Stimulated activated CD4-positive, alpha-beta T cell treated with anti-CD3 and anti-CD28 coated beads, Interleukin-12 subunit alpha, Interleukin-12 subunit beta, amount 100 ng/mL, for 48 hours (primary cell): ENCODE measurements at regions not wholly inside any gene's neighbourhood (a gene's known extent, or its start where the extent isn't known, plus 50 kb on each side); places are given as distances from the start of the nearest gene placed in this dataset.
"Not testable (repeated sequence)": the region's sequence is repeated elsewhere in the genome, so short reads cannot be mapped to it uniquely, and the experiment has no call there.

Experiments
- DNase-seq, 3 donors: peaks; one replicate each; pipeline ENCODE4 v3.0.0-alpha.2; 2020; ENCODE audit warnings: low read depth in 2 of 3, low spot score in 1 of 3

DNA sequence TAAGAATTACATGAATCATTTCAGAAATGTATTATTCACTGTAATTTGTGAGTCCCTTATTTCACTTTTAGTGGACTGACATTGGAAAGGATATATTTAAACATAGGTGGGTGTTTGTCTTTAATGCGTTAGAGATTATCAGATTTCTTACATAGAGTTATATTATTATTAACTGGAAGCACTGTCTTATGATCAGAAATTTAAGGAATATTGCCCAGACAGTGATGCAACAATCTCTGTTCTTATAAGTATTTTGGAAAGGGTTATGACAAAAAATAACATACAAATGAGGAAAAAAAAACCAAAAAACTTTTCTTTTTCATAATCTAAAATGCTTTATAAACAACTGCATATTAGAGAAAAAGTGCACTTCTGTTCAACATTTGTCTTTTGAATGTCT is 836.6 kb downstream of the SLC6A15 start:
- DNase-seq: no peak

DNA sequence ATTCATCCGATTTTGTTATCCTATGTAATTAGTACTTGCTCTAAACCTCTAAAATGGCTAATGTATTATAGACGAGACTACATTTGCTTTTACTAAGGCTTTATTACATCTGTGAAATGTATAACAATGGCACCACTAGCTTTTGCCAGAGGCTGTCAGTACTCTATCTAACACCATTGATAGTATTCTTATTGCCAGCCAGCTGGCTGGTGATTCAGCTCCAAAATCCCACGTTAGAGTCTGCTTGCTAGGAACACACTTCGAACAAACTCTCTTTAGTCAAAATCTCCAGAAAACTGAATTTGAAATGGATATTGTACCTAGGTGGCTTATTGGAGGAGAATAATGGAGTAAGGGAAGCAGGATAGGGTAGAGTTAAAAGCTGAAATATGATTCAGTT is 839.2 kb downstream of the SLC6A15 start:
- no peak for DNase-seq

DNA sequence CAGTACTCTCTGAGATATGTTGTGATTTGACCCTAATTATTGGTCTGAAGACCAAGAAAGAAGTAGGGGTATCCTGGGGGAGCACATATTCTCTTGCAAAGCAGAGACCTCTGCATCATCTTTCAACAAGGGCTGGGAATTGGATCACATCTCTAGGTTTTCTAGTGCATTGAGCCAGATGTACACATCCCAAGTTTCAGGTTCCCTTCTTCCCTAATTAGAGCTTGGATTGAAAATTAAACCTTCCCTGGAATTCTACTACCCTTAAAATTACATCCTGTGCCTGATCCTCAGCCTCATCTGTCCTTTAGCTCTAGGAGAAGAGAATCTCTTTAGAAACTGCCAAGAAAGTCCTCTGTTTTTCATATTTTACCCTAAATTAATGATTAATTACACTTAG is 839.6 kb downstream of the SLC6A15 start:
- no peak for DNase-seq

DNA sequence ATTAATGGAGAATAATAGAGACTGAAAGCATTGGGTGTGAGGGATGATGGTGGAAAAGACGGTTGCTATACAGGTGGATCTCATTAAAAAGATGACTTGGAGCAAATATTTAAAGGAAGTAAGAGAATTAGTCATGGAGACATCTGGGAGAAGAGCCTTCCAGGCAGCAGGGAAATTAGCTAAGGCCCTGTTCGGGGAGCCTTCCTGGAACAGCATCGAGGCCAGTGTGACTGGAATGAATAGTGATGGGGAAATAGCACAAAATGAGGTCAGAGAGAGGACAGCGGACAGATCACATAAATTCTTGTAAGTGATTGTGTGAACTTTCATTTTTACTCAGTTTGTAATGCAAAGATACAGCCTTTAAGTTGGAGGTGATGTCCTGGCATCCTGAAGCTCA is 842.3 kb downstream of the SLC6A15 start:
- no peak for DNase-seq

DNA sequence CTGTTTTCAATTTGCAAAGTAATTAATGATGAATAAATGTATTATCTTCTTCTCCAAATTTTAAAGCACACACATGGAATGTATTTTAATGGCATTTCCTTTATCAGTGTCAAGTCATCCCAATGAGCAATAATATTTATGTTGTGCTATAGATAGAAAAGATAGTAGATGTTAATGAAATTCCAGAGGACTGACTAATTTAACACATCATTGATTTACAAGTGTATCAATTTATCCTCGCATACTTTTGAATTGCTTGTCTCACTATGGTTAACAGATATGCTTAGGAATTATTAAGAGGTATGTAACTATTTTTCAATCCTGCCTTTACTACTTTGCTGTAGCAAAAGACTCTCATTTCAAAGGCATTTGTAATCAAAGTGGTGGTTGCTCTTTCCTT is 842.9 kb downstream of the SLC6A15 start:
- no peak for DNase-seq

DNA sequence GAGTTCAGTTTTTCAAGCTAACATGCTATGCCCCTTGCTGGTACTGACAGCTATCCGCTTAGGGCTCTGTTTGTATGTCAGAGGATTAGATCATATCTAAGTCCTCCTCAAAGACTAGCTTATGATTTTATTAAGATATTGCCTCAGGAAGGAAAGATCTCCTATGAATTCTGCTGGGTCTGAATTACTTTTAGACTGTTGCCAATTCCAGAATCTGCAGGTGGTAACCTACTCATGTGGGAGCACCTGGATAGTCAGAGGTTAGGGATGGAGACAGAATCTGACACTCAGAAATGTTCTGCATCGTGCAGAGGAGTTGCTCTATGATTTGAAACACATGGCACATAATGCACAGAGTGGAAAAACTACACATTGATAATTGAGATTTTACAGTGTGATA is 843.4 kb downstream of the SLC6A15 start:
- no peak for DNase-seq

DNA sequence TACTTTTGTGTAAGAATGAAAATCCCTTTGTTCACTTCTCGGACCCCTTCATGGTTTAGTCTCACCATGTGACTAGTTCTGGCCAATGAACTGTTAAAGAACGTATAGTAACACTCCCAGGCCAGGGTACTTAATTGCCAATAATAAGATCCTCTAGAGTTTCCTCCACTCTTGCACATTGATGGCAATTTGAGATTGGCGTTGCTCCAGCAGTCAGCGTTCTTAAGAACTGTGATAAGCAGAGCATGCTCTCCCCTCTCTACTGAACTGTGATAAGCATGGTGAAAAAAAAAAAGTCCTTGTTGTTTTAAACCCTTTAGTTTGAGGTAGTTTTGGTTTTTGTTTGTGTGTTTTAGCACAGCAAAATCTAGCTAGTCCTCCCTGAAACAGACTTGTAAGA is 854.5 kb downstream of the SLC6A15 start:
- DNase-seq: no peak

DNA sequence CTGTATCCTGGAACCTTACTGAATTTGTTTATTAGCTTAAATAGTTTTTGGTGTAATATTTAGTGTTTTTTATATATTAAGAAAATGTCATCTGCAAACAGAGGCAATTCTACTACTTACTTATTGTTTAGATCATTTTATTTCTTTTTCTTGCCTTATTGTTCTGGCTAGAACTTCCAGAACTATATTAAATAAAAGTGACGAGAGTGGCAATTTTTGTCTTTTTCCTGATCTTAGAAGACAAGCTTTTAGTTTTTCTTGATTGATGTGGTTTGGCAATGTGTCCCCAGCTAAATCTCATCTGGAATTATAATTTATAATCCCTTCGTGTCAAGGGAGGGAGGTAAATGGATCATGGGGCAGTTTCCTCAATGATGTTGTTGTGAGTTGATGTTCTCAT is 857.8 kb downstream of the SLC6A15 start:
- no peak for DNase-seq

DNA sequence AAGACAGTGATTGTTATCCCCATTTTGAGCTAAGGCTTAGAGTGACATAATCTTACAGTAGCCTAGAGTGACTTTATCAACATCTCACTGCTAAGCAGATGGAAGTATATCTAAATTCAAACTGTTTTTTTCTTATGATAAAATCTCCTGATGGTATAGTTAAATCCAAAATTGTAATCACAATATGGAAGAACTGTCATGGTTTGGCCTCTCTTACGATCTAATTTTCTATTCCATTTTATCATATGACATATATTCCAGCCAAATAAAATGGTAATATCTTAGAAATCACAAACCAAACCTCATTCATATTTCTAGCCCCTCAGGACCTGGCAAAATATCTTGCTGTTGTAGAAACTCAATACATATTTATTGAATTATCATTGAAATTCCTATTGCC is 864.7 kb downstream of the SLC6A15 start:
- DNase-seq: no peak

DNA sequence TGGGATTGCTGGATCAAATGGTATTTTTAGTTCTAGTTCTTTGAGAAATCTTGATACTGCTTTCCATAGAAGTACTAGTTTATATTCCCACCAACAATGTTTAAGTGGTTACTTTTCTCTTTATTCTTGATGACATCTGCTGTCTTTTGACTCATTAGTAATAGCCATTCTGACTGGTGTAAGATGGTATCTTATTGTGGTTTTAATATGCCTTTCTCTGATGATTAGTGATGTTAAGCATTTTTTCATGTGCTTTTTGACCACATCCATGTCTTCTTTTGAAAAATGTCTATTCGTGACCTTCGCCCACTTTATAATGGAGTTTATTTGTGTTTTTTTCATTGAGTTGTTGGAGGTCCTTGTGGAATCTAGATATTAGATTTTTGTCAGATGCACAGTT is 865.7 kb downstream of the SLC6A15 start:
- DNase-seq: no peak

DNA sequence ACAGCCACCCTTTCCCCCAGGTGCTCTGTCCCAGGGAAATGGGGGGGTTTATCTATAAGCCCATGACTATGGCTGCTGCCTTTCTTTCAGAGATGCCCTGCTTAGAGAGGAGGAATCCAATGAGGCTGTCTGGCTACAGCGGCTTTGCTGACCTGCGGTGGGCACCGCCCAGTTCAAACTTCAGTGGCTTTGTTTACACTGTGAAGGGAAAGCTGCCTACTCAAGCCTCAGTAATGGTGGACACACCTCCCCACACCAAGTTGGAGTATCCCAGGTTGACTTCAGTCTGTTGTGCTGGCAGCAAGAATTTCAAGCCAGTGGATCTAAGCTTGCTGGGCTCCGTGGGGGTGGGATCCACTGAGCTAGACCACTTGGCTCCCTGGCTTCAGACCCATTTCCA is 869.2 kb downstream of the SLC6A15 start:
- no peak for DNase-seq

DNA sequence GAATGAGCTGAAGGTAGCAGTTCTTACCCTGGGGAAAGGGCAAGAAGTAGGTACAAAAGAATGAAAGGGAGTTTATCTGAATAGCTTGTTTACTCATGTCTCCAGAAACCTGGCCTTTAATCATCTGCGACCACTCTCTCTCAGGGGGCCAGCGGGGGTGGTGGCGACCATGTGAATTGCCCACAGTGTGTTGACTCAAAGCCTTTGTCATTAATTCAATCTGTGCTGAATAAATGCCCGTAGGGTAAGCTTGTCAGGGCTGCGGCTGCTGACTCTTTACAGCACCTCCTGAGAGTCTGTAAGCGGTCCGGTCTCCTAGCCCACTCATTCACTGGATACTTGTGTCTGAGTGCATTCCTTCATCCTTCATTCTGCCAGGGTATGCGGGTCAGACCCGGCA is 874.4 kb downstream of the SLC6A15 start:
- no peak for DNase-seq

DNA sequence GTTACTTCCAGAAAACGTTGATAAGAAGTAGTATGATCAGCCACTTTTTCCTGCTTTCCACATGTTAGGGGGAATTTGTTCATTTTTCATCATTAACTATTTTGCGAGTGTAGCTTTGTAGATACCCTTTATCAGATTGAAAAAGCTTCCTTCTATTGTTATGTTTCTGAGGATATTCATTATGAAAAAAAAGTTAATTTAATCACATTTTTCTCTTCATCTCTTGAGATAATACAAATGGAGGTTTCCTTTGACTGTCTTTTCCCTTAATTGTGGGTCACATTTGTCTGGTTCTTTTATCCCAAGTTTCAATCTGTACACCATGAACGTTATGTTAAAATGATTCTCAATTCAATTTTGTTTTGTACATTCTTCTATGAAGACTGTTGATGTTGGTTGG is 875.7 kb downstream of the SLC6A15 start:
- DNase-seq: no peak

DNA sequence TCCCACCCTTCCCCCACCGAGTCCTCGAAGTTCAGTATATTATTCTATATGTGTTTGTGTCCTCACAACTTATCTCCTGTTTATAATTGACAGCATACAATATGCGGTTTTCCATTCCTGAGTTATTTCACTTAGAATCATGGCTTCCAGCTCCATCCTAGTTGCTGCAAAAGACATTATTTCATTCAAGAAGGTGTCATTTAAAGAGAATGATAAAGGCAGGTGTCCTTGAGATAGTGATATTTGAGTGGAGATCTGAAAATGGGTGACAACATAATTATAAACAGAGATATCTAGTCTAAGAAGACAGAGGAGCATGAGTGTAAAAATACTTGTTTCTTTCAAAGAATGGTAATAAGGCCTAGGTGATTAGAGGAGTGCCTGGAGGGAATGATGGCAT is 876.8 kb downstream of the SLC6A15 start:
- no peak for DNase-seq

DNA sequence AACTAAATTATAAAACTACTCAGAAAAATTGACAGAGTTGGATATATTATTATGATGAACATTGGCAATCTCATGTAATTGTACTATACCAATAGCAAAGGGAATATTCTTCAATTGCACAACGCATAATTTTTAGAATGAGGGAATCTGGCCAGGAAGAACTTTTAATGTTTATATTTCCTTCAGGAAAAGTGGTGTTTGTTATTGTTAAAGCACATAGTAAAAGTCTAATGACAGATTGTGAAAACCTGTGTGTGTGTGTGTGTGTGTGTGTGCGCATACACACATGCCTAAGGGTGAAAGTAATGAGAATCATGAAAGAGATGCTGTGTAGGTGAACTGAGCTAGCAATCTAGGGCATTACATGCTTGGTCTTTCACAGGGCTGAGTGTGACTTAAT is 877.7 kb downstream of the SLC6A15 start:
- DNase-seq: no peak

DNA sequence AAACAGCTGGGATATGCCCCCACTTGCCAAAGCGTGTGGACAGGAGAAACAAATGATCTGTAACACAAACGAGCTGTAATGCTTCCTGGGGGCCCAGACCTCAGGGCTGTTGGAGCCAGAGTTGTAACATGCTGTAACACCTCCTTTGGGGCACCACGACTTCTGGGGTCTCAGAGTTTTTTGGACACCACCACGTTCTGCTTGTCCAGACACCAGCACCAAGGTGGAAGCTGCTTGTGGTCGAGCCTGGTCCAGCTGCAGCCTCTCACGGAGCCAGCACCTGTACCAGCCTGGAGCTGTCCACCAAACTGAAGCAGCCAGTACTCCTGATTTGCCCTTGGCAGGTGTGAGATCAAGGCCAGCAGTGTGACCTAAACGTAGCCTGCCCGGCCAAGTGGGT is 879.4 kb downstream of the SLC6A15 start:
- no peak for DNase-seq

DNA sequence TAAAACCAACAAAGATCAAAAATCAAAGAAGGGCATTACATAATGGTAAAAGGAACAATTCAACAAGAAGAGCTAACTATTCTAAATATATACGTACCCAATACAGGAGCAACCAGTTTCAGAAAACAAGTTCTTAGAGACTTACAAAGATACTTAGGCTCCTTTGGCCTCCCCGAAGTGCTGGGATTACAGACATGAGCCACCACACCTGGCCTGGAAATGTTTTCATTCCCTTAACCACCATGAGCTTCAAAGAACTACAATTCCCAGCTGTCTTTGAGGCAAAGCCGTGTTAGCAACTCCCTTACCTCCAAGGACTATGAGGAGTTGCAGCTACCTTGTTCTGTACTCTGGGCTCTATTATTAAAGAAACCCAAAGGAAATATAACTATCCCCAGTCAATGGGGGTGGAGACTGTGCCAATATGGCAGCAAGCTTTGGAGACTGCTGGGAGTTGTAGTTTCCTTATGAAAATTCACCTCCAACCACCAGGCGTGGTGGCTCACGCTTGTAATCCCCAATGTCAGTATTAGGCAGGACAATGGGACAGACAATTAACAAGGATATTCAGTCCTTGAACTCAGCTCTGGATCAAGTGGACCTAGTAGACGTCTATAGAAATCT is 893.9 kb downstream of the SLC6A15 start:
- DNase-seq: not testable (repeated sequence)

DNA sequence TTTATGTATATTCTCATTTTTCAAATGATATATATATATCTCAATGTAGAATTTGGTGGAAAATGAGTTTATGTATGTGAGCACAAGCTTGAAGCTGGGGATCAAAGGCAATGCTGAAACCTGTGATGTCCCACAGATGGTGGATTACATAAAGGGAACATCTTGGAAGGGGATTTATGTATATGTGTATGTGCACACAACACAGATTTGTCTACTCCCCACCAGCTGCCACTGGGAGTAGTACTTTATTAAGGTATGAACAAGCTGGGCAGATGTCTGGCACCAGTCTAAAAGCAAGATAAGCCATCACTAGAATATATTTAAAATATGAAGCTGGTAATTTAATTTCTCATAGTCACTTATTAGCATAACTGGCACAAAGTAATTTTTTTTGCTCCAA is 895.6 kb downstream of the SLC6A15 start:
- no peak for DNase-seq

DNA sequence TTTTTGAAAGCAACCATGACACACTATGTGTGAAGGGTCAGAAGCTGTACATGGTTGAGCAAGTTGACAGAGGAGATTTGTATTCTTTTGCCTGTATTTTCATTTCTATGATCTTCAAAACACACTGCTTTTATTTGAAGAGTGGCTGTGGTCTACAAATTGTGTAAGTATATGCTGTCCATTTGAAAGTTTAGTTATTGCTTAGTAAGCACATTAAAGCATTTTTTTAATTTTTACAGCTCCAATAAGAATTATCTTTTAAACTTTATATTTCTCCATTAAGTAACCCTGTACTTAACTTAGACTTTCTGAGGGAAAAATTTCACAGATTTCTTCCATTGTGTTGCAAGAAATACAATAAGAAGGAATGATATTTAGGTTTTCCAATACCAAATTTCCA is 915.2 kb downstream of the SLC6A15 start:
- DNase-seq: no peak

DNA sequence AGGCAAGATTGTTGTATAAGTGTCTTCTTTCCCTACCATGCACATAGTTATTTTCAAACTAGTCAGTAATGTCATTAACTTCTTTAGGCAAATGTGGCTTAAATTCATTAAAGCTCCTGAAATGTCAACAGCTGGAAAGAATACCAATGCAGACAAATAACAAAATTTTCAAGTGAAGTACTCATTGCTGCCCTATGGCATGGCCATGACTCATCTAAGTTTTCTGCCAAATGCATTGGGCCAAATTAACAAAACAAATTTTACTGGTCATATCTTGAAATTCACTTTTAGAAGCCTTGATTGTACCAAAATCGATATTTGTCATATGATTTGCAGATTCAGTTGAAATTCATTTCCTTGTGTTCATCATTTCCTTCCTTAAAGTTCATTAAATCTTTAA is 915.9 kb downstream of the SLC6A15 start:
- no peak for DNase-seq

DNA sequence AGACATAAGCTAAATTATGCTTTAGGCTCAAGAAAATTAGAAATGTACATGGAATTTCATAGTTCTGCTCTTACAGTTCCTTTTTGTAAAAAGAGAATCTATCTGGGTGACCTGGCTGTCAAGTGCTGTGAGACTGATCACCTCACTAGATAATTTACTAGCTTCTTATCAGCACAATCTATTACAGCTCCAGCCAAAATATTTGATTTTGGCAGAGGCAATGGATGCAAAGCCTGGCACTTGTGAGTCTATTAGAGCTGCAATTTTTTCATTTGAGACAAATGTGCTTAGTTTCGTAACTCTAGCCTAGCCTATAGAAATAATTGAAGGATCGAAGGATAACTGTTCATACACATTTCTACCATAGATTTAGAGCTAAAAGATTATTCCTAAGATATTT is 927.5 kb downstream of the SLC6A15 start:
- no peak for DNase-seq

DNA sequence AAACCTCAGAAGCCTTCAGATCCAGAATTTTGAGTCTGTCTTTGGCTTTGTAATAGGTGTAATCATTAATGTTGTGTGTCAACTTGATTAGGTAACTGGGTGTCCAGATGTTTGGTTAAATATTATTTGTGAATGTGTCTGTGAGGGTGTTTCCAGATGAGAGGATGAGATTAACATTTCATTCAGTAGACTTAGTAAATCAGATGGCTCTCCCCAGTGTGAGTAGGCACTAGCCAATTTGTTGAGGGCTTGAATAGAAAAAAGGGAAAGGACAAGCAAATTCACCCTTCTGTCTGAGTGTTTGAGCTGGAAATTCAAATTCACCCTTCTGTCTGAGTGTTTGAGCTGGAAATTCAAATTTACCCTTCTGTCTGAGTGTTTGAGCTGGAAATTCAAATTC is 932.2 kb downstream of the SLC6A15 start:
- DNase-seq: no peak

DNA sequence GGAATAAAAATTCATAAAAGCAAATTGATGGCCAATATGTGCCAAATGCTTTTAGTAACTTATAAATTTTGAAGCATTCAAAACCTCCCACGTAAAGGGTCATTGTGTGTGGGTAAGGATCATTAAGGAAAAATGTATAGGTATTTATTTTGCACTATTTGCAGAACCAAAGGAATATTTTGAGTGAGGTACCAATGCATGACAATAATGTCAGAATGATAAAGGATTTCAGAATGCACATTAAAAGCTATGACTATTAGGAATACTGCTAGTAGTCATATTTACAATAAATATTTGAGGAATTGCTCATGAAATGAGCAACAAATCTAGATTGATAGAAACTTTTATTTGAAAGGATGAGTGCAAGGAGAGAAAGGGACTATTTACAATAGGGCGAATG is 932.8 kb downstream of the SLC6A15 start:
- no peak for DNase-seq

DNA sequence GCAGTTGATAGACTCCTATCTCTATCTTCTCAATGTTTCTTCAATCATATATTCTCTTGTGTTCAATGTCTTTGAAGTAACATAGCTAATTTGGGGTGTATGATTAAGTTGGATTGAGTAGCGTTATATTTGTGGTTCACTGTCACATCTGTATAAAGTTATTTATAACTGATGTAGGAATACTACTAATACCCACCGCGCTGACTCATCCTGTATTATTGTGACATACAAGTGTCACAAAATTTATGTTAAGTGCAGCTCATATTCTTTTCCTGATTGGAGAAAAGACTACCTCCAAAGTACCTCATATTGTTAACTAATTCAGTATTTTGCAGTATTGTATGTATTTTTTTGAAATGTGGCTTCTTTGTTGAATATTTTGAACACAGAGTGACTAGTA is 940.8 kb downstream of the SLC6A15 start:
- no peak for DNase-seq
